ENCODE measurements at regions not wholly inside any gene's neighbourhood (a gene's known extent, or its start where the extent isn't known, plus 50 kb on each side); places are given as distances from the start of the nearest gene placed in this dataset.
"Not testable (repeated sequence)": the region's sequence is repeated elsewhere in the genome, so short reads cannot be mapped to it uniquely, and the experiment has no call there.

GRCh38 chr2:12612168-12612567 is 104.6 kb upstream of the TRIB2 start:
- no peak for DNase-seq (ENCODE audit: low read depth, low spot score)

GRCh38 chr2:12612671-12613070 is 104.1 kb upstream of the TRIB2 start:
- no peak for DNase-seq (ENCODE audit: low read depth, low spot score)

- no peak for DNase-seq (ENCODE audit: low read depth, low spot score)
These were observed 103.5 kb upstream of the TRIB2 start for GRCh38 chr2:12613137-12613835.

GRCh38 chr2:12615509-12615908 is 101.2 kb upstream of the TRIB2 start:
- DNase-seq (ENCODE audit: low read depth, low spot score): no peak

GRCh38 chr2:12616456-12617156 is 100.1 kb upstream of the TRIB2 start:
- DNase-seq (ENCODE audit: low read depth, low spot score): no peak

- no peak for DNase-seq (ENCODE audit: low read depth, low spot score)
These were observed 99.4 kb upstream of the TRIB2 start for GRCh38 chr2:12617366-12617765.

GRCh38 chr2:12617853-12618252 is 98.9 kb upstream of the TRIB2 start:
- DNase-seq (ENCODE audit: low read depth, low spot score): no peak

GRCh38 chr2:12618576-12618975 is 98.2 kb upstream of the TRIB2 start:
- no peak for DNase-seq (ENCODE audit: low read depth, low spot score)

GRCh38 chr2:12619975-12620374 is 96.8 kb upstream of the TRIB2 start:
- DNase-seq (ENCODE audit: low read depth, low spot score): peak; percentile 79

- no peak for DNase-seq (ENCODE audit: low read depth, low spot score)
These were observed 96.0 kb upstream of the TRIB2 start for GRCh38 chr2:12620759-12621158.

GRCh38 chr2:12623051-12623450 is 93.7 kb upstream of the TRIB2 start:
- DNase-seq (ENCODE audit: low read depth, low spot score): no peak

- DNase-seq (ENCODE audit: low read depth, low spot score): no peak
These were observed 92.4 kb upstream of the TRIB2 start for GRCh38 chr2:12624384-12624783.

- DNase-seq (ENCODE audit: low read depth, low spot score): no peak
These were observed 91.7 kb upstream of the TRIB2 start for GRCh38 chr2:12624905-12625598.

GRCh38 chr2:12628541-12628940 is 88.2 kb upstream of the TRIB2 start:
- not testable (repeated sequence) for DNase-seq (ENCODE audit: low read depth, low spot score)

- DNase-seq (ENCODE audit: low read depth, low spot score): no peak
These were observed 79.7 kb upstream of the TRIB2 start for GRCh38 chr2:12636837-12637581.

GRCh38 chr2:12637754-12638153 is 79.0 kb upstream of the TRIB2 start:
- no peak for DNase-seq (ENCODE audit: low read depth, low spot score)

GRCh38 chr2:12641441-12641840 is 75.3 kb upstream of the TRIB2 start:
- no peak for DNase-seq (ENCODE audit: low read depth, low spot score)

- no peak for DNase-seq (ENCODE audit: low read depth, low spot score)
These were observed 74.4 kb upstream of the TRIB2 start for GRCh38 chr2:12642332-12642731.

- DNase-seq (ENCODE audit: low read depth, low spot score): no peak
These were observed 73.9 kb upstream of the TRIB2 start for GRCh38 chr2:12642859-12643258.

- DNase-seq (ENCODE audit: low read depth, low spot score): no peak
These were observed 66.9 kb upstream of the TRIB2 start for GRCh38 chr2:12649602-12650400.

GRCh38 chr2:12651641-12652040 is 65.1 kb upstream of the TRIB2 start:
- no peak for DNase-seq (ENCODE audit: low read depth, low spot score)
